ENCODE measurements at regions not wholly inside any gene's neighbourhood (a gene's known extent, or its start where the extent isn't known, plus 50 kb on each side); places are given as distances from the start of the nearest gene placed in this dataset.

DNA sequence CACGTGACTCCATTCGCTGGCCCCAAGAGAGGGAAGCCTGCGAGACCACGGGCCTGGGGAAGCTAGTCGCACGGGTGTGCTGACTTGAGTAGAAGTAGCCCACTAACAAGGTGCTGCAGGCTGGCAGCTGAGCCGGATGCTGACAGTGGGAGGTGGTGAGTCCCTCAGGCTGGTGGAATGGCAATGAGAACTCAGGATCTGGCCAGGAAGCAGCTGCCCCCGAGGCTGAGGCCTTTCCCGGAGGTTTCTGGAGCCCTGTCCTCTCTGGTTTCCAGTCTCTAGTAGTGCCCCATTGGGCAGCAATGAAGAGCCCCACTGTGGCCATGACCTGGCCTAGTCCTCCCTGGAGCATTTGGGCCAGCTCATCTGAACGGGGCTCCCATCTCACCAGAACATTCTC is 366.7 kb upstream of the IRX4 start:
- Mint-ChIP-seq H3K4me3 (no peak overlapping the region), H3K36me3 (ENCODE audit: low read depth) (no peaks in the 10 kb centered on the region), H3K4me1 (ENCODE audit: low read depth) (no peaks in the 10 kb centered on the region), H3K9me3 (no peaks in the 10 kb centered on the region), H3K27me3 (no peaks in the 10 kb centered on the region), H3K27ac (no peak overlapping the region)
- intact Hi-C loops (cut with micrococcal nuclease) = no loop called here

DNA sequence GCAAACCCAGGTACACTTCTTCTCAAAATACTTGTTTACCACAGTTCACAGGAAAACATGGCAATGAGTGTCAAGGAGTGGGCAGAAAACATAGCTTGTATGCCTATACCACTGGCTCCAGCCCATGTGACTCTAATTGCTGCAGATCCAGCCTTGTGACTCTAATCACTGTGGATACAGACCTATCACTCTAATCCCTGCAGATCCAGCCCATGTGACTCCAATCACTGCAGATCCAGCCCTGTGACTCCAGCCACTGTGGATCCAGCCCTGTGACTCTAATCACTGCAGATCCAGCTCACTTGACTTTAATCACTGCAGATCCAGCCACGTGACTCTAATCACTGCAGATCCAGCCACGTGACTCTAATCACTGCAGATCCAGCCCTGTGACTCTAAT is 366.3 kb upstream of the IRX4 start:
- intact Hi-C loops (cut with micrococcal nuclease) = no loop called here
- Mint-ChIP-seq H3K27ac (no peak overlapping the region), H3K36me3 (ENCODE audit: low read depth) (no peaks in the 10 kb centered on the region), H3K27me3 (no peaks in the 10 kb centered on the region), H3K9me3 (no peaks in the 10 kb centered on the region), H3K4me1 (ENCODE audit: low read depth) (no peaks in the 10 kb centered on the region), H3K4me3 (no peak overlapping the region)

- H3K27me3 Mint-ChIP-seq = no peaks in the 10 kb centered on the region
- no peaks in the 10 kb centered on the region for H3K4me1 Mint-ChIP-seq (ENCODE audit: low read depth)
- no peak overlapping the region for H3K27ac Mint-ChIP-seq
- peaks cover 1% of the 10 kb centered on the region for H3K9me3 Mint-ChIP-seq
- no peaks in the 10 kb centered on the region for H3K36me3 Mint-ChIP-seq (ENCODE audit: low read depth)
- intact Hi-C loops (cut with micrococcal nuclease) = no loop called here
- no peak overlapping the region for H3K4me3 Mint-ChIP-seq
Measured at GRCh38 chr5:2242539-2242938, 359.8 kb upstream of the IRX4 start.

GRCh38 chr5:2241842-2242241 is 359.1 kb upstream of the IRX4 start:
- H3K4me1 Mint-ChIP-seq (ENCODE audit: low read depth) = no peaks in the 10 kb centered on the region

DNA sequence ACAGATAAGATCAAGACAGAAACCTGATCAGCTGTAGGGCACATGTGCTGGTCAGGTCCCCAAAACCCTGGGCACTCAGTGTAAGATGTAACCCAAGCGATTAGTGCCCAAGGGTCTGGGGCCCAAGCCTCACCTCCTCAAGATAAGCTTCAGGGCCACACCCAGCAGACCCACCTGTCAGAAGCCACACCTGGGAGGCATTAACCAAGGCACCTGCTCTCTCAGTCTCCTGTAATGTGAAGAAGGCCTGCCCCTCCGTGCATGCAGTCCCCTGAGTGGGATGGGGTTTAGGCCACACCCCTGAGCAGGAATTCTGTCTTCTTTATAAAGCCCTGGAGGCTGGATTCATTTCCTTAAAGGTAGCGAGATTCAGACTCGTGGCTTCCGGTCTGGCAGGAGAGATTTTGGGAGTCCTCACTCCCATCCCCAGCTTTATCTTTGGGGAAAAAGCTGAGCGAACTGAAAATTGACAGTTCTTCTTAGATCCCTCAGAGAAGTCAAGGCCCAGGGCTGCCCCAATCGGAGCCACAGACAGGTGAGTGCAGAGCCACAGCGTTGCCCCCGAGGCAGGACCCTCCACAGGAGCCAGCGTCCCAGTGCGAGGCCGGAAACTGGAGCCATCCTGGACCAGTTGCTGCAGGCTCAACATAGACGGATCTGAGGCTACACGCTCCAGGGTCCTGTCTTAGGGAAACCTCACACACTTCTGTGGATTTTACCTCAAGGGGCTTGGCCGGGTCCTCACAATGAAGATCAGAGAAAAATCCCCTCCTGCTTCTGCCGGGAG is 357.6 kb upstream of the IRX4 start:
- Mint-ChIP-seq H3K4me1 (ENCODE audit: low read depth) (no peaks in the 10 kb centered on the region), H3K4me3 (no peak overlapping the region), H3K27ac (no peak overlapping the region), H3K36me3 (ENCODE audit: low read depth) (no peaks in the 10 kb centered on the region), H3K9me3 (peaks cover 22% of the 10 kb centered on the region), H3K27me3 (no peaks in the 10 kb centered on the region)
- intact Hi-C loops (cut with micrococcal nuclease) = no loop called here

More at GRCh38 chr5:2241842-2242241, 359.1 kb upstream of the IRX4 start:
- H3K27ac Mint-ChIP-seq = no peak overlapping the region
- no peak overlapping the region for H3K4me3 Mint-ChIP-seq
- peaks cover 8% of the 10 kb centered on the region for H3K9me3 Mint-ChIP-seq
- H3K36me3 Mint-ChIP-seq (ENCODE audit: low read depth) = no peaks in the 10 kb centered on the region
- H3K27me3 Mint-ChIP-seq = no peaks in the 10 kb centered on the region
- intact Hi-C loops (cut with micrococcal nuclease) = no loop called here

GRCh38 chr5:2239201-2239910 is 356.6 kb upstream of the IRX4 start:
- intact Hi-C loops (cut with micrococcal nuclease) = no loop called here
- H3K27me3 Mint-ChIP-seq = no peaks in the 10 kb centered on the region
- no peaks in the 10 kb centered on the region for H3K36me3 Mint-ChIP-seq (ENCODE audit: low read depth)
- peaks cover 32% of the 10 kb centered on the region for H3K9me3 Mint-ChIP-seq
- no peak overlapping the region for H3K4me3 Mint-ChIP-seq
- H3K4me1 Mint-ChIP-seq (ENCODE audit: low read depth) = no peaks in the 10 kb centered on the region
- no peak overlapping the region for H3K27ac Mint-ChIP-seq

DNA sequence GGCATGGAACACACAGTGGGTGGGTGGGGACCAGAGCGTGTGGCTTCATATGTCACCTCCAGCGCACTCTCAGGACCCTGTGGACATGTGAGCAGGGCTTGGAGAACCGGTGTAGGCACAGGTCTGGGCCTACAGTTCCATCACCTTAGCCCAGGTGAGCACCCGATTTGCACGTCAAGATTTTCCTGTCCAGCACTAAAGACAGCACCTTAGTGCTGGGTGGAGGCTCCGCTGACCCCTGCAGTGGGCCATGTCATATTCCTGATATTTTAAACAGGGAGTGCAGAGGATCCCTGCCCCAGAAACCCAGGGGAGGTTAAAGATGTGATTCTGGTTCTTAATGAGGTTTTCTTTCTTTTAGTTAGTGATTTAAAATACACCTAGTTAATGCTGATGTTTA is 356.0 kb upstream of the IRX4 start:
- Mint-ChIP-seq H3K36me3 (ENCODE audit: low read depth) (no peaks in the 10 kb centered on the region), H3K9me3 (peaks cover 36% of the 10 kb centered on the region), H3K4me1 (ENCODE audit: low read depth) (no peaks in the 10 kb centered on the region), H3K4me3 (no peak overlapping the region), H3K27me3 (no peaks in the 10 kb centered on the region), H3K27ac (no peak overlapping the region)
- intact Hi-C loops (cut with micrococcal nuclease) = no loop called here

- no peak overlapping the region for H3K27ac Mint-ChIP-seq
- no peaks in the 10 kb centered on the region for H3K36me3 Mint-ChIP-seq (ENCODE audit: low read depth)
- H3K9me3 Mint-ChIP-seq = no peaks in the 10 kb centered on the region
- H3K4me3 Mint-ChIP-seq = no peak overlapping the region
- intact Hi-C loops (cut with micrococcal nuclease) = no loop called here
- no peaks in the 10 kb centered on the region for H3K4me1 Mint-ChIP-seq (ENCODE audit: low read depth)
- H3K27me3 Mint-ChIP-seq = no peaks in the 10 kb centered on the region
Measured at GRCh38 chr5:2227433-2227832, 344.7 kb upstream of the IRX4 start.

DNA sequence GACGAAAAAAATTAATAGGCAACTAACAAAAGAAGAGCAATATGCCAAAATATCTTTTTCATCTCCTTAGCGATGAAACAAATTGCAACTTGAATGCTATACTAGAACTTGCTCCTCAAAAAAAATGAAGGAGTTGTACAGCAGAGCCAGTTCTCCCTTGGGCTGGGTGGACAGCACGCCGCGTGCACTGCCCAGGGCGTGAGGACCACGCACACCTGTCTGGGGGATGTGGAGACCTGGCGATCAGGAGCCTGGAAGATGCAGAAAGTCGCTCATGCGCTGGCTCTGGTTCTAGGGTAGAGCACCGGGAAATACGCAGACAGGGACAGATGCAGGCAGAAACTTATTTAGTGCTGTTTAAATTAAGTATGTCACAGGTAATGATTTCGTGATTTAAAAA is 342.0 kb upstream of the IRX4 start:
- no peak overlapping the region for H3K27ac Mint-ChIP-seq
- intact Hi-C loops (cut with micrococcal nuclease) = no loop called here
- H3K36me3 Mint-ChIP-seq (ENCODE audit: low read depth) = no peaks in the 10 kb centered on the region
- H3K4me1 Mint-ChIP-seq (ENCODE audit: low read depth) = no peaks in the 10 kb centered on the region
- peaks cover 3% of the 10 kb centered on the region for H3K9me3 Mint-ChIP-seq
- H3K4me3 Mint-ChIP-seq = no peak overlapping the region
- no peaks in the 10 kb centered on the region for H3K27me3 Mint-ChIP-seq

DNA sequence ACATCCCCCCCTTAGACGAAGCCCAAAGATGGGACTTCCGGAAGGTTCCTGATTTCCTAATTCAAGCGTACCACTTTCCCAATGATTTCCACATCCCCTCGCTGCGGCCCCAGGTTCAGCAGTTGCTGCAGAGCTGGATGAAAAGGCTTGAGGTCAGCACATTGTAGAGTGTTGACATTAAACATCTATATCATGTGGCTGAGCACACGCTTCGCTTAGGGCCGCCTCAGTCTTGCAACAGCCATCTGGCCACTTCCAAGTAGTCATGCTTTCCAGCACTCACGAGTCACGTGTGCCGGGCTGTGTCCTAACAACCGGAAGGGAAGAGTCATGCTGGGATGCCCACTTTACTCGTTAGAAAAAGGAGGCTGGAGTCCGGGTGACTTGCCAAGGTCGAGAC is 340.6 kb upstream of the IRX4 start:
- Mint-ChIP-seq H3K36me3 (ENCODE audit: low read depth) (no peaks in the 10 kb centered on the region), H3K4me3 (no peak overlapping the region), H3K27ac (no peak overlapping the region), H3K27me3 (no peaks in the 10 kb centered on the region), H3K4me1 (ENCODE audit: low read depth) (no peaks in the 10 kb centered on the region), H3K9me3 (peaks cover 14% of the 10 kb centered on the region)
- intact Hi-C loops (cut with micrococcal nuclease) = no loop called here

DNA sequence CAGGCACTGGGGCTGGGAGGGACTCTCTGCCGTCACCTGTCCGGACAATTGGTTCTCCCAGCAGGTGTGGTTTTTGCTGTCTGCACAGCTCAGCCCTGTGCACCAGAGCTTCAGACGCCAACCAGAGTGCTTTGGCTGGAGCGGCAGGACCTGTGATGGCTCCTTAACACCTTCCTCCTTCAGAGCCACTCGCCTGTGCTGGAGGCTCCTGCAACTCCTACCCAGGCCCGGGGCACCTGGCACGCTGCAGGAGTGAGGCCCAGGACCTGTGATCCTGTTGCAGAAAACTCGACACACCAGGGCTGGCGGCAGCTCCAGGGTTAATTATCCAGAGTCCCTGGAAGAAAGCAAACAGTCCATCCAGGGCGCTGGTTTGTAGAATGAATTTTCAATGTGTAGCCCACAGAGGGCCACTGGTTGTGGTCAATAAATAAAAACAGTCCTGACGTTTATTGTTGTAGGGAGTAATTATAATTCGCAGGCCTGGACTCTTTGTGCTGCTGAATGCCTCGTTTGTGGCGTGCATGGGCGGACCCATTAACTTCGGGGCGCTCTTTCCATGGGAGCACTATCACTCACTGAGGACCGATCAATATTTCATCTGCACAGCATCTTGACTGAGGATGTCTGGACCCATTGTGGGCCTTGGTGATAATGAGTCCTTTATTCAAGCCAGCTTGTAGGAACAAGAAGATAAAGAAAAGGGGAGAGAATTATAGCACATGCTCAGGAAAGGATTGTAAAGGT is 339.7 kb upstream of the IRX4 start:
- H3K4me3 Mint-ChIP-seq = no peak overlapping the region
- no peaks in the 10 kb centered on the region for H3K4me1 Mint-ChIP-seq (ENCODE audit: low read depth)
- intact Hi-C loops (cut with micrococcal nuclease) = no loop called here
- H3K27me3 Mint-ChIP-seq = no peaks in the 10 kb centered on the region
- H3K27ac Mint-ChIP-seq = no peak overlapping the region
- H3K36me3 Mint-ChIP-seq (ENCODE audit: low read depth) = no peaks in the 10 kb centered on the region
- peaks cover 14% of the 10 kb centered on the region for H3K9me3 Mint-ChIP-seq

- H3K27ac Mint-ChIP-seq = no peak overlapping the region
- H3K4me1 Mint-ChIP-seq (ENCODE audit: low read depth) = no peaks in the 10 kb centered on the region
- H3K36me3 Mint-ChIP-seq (ENCODE audit: low read depth) = no peaks in the 10 kb centered on the region
- H3K9me3 Mint-ChIP-seq = peaks cover 14% of the 10 kb centered on the region
- H3K4me3 Mint-ChIP-seq = no peak overlapping the region
- intact Hi-C loops (cut with micrococcal nuclease) = no loop called here
- H3K27me3 Mint-ChIP-seq = no peaks in the 10 kb centered on the region
Measured at GRCh38 chr5:2221450-2221849, 338.7 kb upstream of the IRX4 start.

- Mint-ChIP-seq H3K27me3 (no peaks in the 10 kb centered on the region), H3K27ac (no peak overlapping the region), H3K4me3 (no peak overlapping the region), H3K9me3 (peaks cover 14% of the 10 kb centered on the region), H3K36me3 (ENCODE audit: low read depth) (no peaks in the 10 kb centered on the region), H3K4me1 (ENCODE audit: low read depth) (no peaks in the 10 kb centered on the region)
- intact Hi-C loops (cut with micrococcal nuclease) = no loop called here
Measured at GRCh38 chr5:2220741-2221140, 338.0 kb upstream of the IRX4 start.

GRCh38 chr5:2219149-2219776 is 336.5 kb upstream of the IRX4 start:
- no peak overlapping the region for H3K27ac Mint-ChIP-seq
- intact Hi-C loops (cut with micrococcal nuclease) = no loop called here
- no peaks in the 10 kb centered on the region for H3K4me1 Mint-ChIP-seq (ENCODE audit: low read depth)
- no peaks in the 10 kb centered on the region for H3K36me3 Mint-ChIP-seq (ENCODE audit: low read depth)
- H3K27me3 Mint-ChIP-seq = no peaks in the 10 kb centered on the region
- H3K9me3 Mint-ChIP-seq = peaks cover 14% of the 10 kb centered on the region
- H3K4me3 Mint-ChIP-seq = no peak overlapping the region
